Uterus (tissue), 3 donors: ENCODE measurements at regions not wholly inside any gene's neighbourhood (a gene's known extent, or its start where the extent isn't known, plus 50 kb on each side); places are given as distances from the start of the nearest gene placed in this dataset.

ENCODE experiments used
- DNase-seq, 2 donors: peaks; one replicate each; pipeline ENCODE4 v3.0.0-alpha.2; 2019 to 2020
- H3K27ac ChIP-seq, 2 donors: fragments of 200-600 bp; sonication (generic); 1 replicate in 1 of 2; 2 replicates in 1 of 2; pipeline ENCODE4 v1.5.1; 2016 to 2018
- H3K27me3 ChIP-seq, 2 donors: fragments of 200-600 bp; sonication (generic); one replicate each; pipeline ENCODE4 v1.5.1; 2018 to 2019; ENCODE audit warnings: control low read depth in 1 of 2
- H3K36me3 ChIP-seq, 2 donors: fragments of 200-600 bp; sonication (generic); one replicate each; pipeline ENCODE4 v1.5.1; 2019; ENCODE audit warnings: control low read depth in 1 of 2
- H3K4me1 ChIP-seq, 2 donors: fragments of 200-600 bp; sonication (generic); one replicate each; pipeline ENCODE4 v1.5.1; 2018 to 2019; ENCODE audit warnings: control low read depth in 1 of 2
- H3K4me3 ChIP-seq, 2 donors: fragments of 200-600 bp; sonication (generic); 1 replicate in 1 of 2; 2 replicates in 1 of 2; pipeline ENCODE4 v1.5.1; 2018 to 2019; ENCODE audit warnings: mild to moderate bottlenecking in 1 of 2
- H3K9me3 ChIP-seq, 2 donors: fragments of 200-600 bp; sonication (generic); one replicate each; pipeline ENCODE4 v1.5.1; 2019; ENCODE audit warnings: control low read depth in 1 of 2
- CTCF ChIP-seq, 4 experiments: fragments of 200-600 bp in 2 of 4; fragments of 450-650 bp in 2 of 4; sonication (generic) in 2 of 4; IDR thresholded peaks; one replicate each; pipeline ENCODE4 v1.5.1; 2016 to 2019; ENCODE audit warnings: antibody characterized with exemption in 4 of 4, mild to moderate bottlenecking in 2 of 4, moderate library complexity in 1 of 4
- POLR2A ChIP-seq, 2 donors: fragments of 450-650 bp; IDR thresholded peaks; one replicate each; pipeline ENCODE4 v1.6.1; 2016; ENCODE audit warnings: antibody characterized with exemption in 2 of 2, mild to moderate bottlenecking in 1 of 2, moderate library complexity in 1 of 2
- intact Hi-C: fragments of 100-400 bp; cut with DNase I; formaldehyde crosslinking; loops from one replicate; pipeline ENCODE4 v1.15.1; 2023; ENCODE audit warnings: low total_unique reads
- donor health status: DM: yes; HTN: yes; CAD: no.

GRCh38 chr7:124310934-124311390, 278.1 kb upstream of the TMEM229A start:
- intact Hi-C loops: no loop called here
- TF ChIP-seq POLR2A (IDR thresholded peaks at IDR 0.05) (no peak), CTCF (IDR thresholded peaks at IDR 0.05) (no peak)
- H3K27ac ChIP-seq: no peak overlapping the region
- H3K4me3 ChIP-seq: no peak overlapping the region
- H3K9me3 ChIP-seq: no peaks in the 10 kb centered on the region
- H3K4me1 ChIP-seq: no peaks in the 10 kb centered on the region
- no peaks in the 10 kb centered on the region for H3K27me3 ChIP-seq
- H3K36me3 ChIP-seq: no peaks in the 10 kb centered on the region
- no peak for DNase-seq

- Histone ChIP-seq H3K36me3 (no peaks in the 10 kb centered on the region), H3K4me3 (no peak overlapping the region), H3K27me3 (no peaks in the 10 kb centered on the region), H3K4me1 (no peaks in the 10 kb centered on the region), H3K9me3 (no peaks in the 10 kb centered on the region), H3K27ac (no peak overlapping the region)
- no peak for DNase-seq
- intact Hi-C loops: no loop called here
- TF ChIP-seq CTCF (IDR thresholded peaks at IDR 0.05) (no peak), POLR2A (IDR thresholded peaks at IDR 0.05) (no peak)
Observed at GRCh38 chr7:124308384-124308783, 275.5 kb upstream of the TMEM229A start.

DNA sequence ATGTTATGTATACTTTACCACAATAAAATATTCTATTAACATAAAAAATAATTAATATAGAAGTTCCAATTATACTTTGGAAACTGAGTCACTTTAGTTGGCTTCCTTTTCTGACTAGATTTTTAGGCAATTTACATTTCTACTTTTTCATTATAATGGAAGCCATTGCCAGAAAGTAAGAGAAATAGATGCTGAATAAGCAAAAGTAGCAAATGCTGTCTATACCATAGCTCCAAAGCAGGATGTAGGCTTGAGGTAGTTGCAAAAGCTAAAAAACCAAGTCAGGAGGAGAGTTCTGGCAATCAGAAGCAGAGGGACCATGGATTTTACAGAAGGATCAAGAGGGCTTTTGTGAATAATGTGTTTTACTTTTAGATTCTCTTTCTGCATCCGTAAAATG, 262.4 kb upstream of the TMEM229A start:
- no peaks in the 10 kb centered on the region for H3K36me3 ChIP-seq
- TF ChIP-seq POLR2A (IDR thresholded peaks at IDR 0.05) (no peak), CTCF (IDR thresholded peaks at IDR 0.05) (no peak)
- H3K27me3 ChIP-seq: no peaks in the 10 kb centered on the region
- H3K9me3 ChIP-seq: no peaks in the 10 kb centered on the region
- no peak overlapping the region for H3K27ac ChIP-seq
- no peak overlapping the region for H3K4me3 ChIP-seq
- intact Hi-C loops: no loop called here
- no peak for DNase-seq
- H3K4me1 ChIP-seq: no peaks in the 10 kb centered on the region

DNA sequence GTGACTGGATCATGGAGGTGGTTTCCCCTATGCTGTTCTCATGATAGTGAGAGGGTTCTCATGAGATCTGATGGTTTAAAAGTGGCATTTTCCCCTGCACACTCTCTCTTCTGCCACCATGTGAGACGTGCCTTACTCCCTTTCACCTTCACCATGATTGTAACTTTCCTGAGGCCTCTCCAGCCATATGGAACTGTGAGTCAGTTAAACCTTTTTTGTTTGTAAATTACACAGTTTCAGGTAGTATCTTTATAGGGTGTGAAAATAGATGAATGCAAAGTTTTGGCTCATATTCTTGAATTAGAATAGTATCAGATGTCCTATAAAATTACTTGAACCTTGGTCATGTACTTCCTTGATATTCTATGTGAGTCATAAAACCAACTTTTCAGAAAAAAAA, 252.1 kb upstream of the TMEM229A start:
- Histone ChIP-seq H3K4me3 (no peak overlapping the region), H3K27ac (no peak overlapping the region), H3K9me3 (no peaks in the 10 kb centered on the region), H3K36me3 (no peaks in the 10 kb centered on the region), H3K27me3 (peaks cover 0 to 4% of the 10 kb centered on the region in 2 donors), H3K4me1 (no peaks in the 10 kb centered on the region)
- intact Hi-C loops: no loop called here
- TF ChIP-seq POLR2A (IDR thresholded peaks at IDR 0.05) (no peak), CTCF (IDR thresholded peaks at IDR 0.05) (no peak)
- DNase-seq: no peak

DNA sequence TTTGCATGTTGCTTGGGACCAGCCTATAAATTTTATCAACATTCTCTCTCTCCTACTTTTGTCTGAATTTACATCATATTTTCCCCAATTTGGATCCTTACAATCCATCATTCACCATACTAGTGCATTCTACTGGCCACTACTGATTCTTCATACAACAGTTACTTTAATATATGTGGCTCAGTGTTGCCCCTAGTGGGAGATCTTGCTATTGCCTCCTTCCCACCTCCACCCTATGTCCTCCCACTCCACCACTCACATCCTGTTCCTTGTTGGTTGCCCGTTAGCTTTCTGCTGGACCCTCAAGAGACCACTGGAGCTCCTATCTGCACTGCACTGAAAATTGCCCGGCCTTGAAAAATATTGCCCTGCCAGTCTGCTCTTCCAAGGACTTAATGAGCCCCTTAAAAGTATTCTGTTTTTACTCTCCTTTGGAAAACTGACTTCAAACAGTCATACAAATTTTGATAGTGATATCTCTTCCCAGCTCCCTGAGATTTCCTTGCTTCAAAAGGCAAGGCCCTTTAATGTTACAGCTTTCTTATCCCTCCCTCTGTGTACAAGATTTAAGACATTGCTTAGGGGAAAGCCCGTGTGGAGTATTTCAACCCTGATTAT, 243.2 kb upstream of the TMEM229A start:
- DNase-seq: no peak
- Histone ChIP-seq H3K4me1 (no peaks in the 10 kb centered on the region), H3K27ac (no peak overlapping the region), H3K4me3 (no peak overlapping the region), H3K36me3 (no peaks in the 10 kb centered on the region), H3K9me3 (no peaks in the 10 kb centered on the region), H3K27me3 (peaks cover 0 to 4% of the 10 kb centered on the region in 2 donors)
- TF ChIP-seq POLR2A (IDR thresholded peaks at IDR 0.05): no peak
- TF ChIP-seq CTCF (IDR thresholded peaks at IDR 0.05): no peak
- intact Hi-C loops: no loop called here
